ENCODE measurements at regions not wholly inside any gene's neighbourhood (a gene's known extent, or its start where the extent isn't known, plus 50 kb on each side); places are given as distances from the start of the nearest gene placed in this dataset.

- intact Hi-C loops (cut with micrococcal nuclease): no loop called here
- H3K36me3 Mint-ChIP-seq (ENCODE audit: low read depth): peaks cover 98% of the 10 kb centered on the region
- no peaks in the 10 kb centered on the region for H3K27me3 Mint-ChIP-seq
- H3K9me3 Mint-ChIP-seq: peaks cover 8% of the 10 kb centered on the region
- no peak overlapping the region for H3K27ac Mint-ChIP-seq
- no peaks in the 10 kb centered on the region for H3K4me1 Mint-ChIP-seq (ENCODE audit: low read depth)
- no peak overlapping the region for H3K4me3 Mint-ChIP-seq
Measured at GRCh38 chr22:26779929-26780328, 122.5 kb downstream of the MIAT start.

- no peaks in the 10 kb centered on the region for H3K4me1 Mint-ChIP-seq (ENCODE audit: low read depth)
- intact Hi-C loops (cut with micrococcal nuclease): no loop called here
- H3K9me3 Mint-ChIP-seq: peaks cover 8% of the 10 kb centered on the region
- no peak overlapping the region for H3K27ac Mint-ChIP-seq
- no peak overlapping the region for H3K4me3 Mint-ChIP-seq
- no peaks in the 10 kb centered on the region for H3K27me3 Mint-ChIP-seq
- peaks cover 95% of the 10 kb centered on the region for H3K36me3 Mint-ChIP-seq (ENCODE audit: low read depth)
Measured at GRCh38 chr22:26780521-26780920, 123.1 kb downstream of the MIAT start.

- H3K36me3 Mint-ChIP-seq (ENCODE audit: low read depth): peaks cover 93% of the 10 kb centered on the region
- H3K4me1 Mint-ChIP-seq (ENCODE audit: low read depth): no peaks in the 10 kb centered on the region
- H3K4me3 Mint-ChIP-seq: no peak overlapping the region
- H3K9me3 Mint-ChIP-seq: peaks cover 8% of the 10 kb centered on the region
- H3K27ac Mint-ChIP-seq: no peak overlapping the region
- intact Hi-C loops (cut with micrococcal nuclease): no loop called here
- H3K27me3 Mint-ChIP-seq: no peaks in the 10 kb centered on the region
Measured at GRCh38 chr22:26781062-26781461, 123.7 kb downstream of the MIAT start.

GRCh38 chr22:26781596-26781995 lies 124.2 kb downstream of the MIAT start:
- Mint-ChIP-seq H3K36me3 (ENCODE audit: low read depth) (peaks cover 90% of the 10 kb centered on the region), H3K4me3 (no peak overlapping the region), H3K4me1 (ENCODE audit: low read depth) (no peaks in the 10 kb centered on the region), H3K27ac (no peak overlapping the region), H3K9me3 (peaks cover 8% of the 10 kb centered on the region), H3K27me3 (no peaks in the 10 kb centered on the region)
- intact Hi-C loops (cut with micrococcal nuclease): no loop called here

GRCh38 chr22:26783885-26784284 lies 126.5 kb downstream of the MIAT start:
- no peak overlapping the region for H3K27ac Mint-ChIP-seq
- intact Hi-C loops (cut with micrococcal nuclease): no loop called here
- no peaks in the 10 kb centered on the region for H3K27me3 Mint-ChIP-seq
- H3K36me3 Mint-ChIP-seq (ENCODE audit: low read depth): peaks cover 71% of the 10 kb centered on the region
- H3K4me1 Mint-ChIP-seq (ENCODE audit: low read depth): no peaks in the 10 kb centered on the region
- peaks cover 8% of the 10 kb centered on the region for H3K9me3 Mint-ChIP-seq
- no peak overlapping the region for H3K4me3 Mint-ChIP-seq

GRCh38 chr22:26784772-26785171 lies 127.4 kb downstream of the MIAT start:
- H3K36me3 Mint-ChIP-seq (ENCODE audit: low read depth): peaks cover 62% of the 10 kb centered on the region
- no peak overlapping the region for H3K27ac Mint-ChIP-seq
- H3K9me3 Mint-ChIP-seq: peaks cover 2% of the 10 kb centered on the region
- H3K4me3 Mint-ChIP-seq: no peak overlapping the region
- intact Hi-C loops (cut with micrococcal nuclease): no loop called here
- H3K4me1 Mint-ChIP-seq (ENCODE audit: low read depth): no peaks in the 10 kb centered on the region
- no peaks in the 10 kb centered on the region for H3K27me3 Mint-ChIP-seq

GRCh38 chr22:26785932-26786331 lies 128.5 kb downstream of the MIAT start:
- H3K36me3 Mint-ChIP-seq (ENCODE audit: low read depth): peaks cover 57% of the 10 kb centered on the region
- no peak overlapping the region for H3K27ac Mint-ChIP-seq
- H3K4me3 Mint-ChIP-seq: no peak overlapping the region
- no peaks in the 10 kb centered on the region for H3K27me3 Mint-ChIP-seq
- no peaks in the 10 kb centered on the region for H3K4me1 Mint-ChIP-seq (ENCODE audit: low read depth)
- intact Hi-C loops (cut with micrococcal nuclease): no loop called here
- H3K9me3 Mint-ChIP-seq: no peaks in the 10 kb centered on the region

GRCh38 chr22:26786398-26786797 lies 129.0 kb downstream of the MIAT start:
- intact Hi-C loops (cut with micrococcal nuclease): no loop called here
- peaks cover 57% of the 10 kb centered on the region for H3K36me3 Mint-ChIP-seq (ENCODE audit: low read depth)
- H3K9me3 Mint-ChIP-seq: no peaks in the 10 kb centered on the region
- H3K4me3 Mint-ChIP-seq: no peak overlapping the region
- H3K4me1 Mint-ChIP-seq (ENCODE audit: low read depth): no peaks in the 10 kb centered on the region
- no peaks in the 10 kb centered on the region for H3K27me3 Mint-ChIP-seq
- no peak overlapping the region for H3K27ac Mint-ChIP-seq

GRCh38 chr22:26789951-26790350 lies 132.6 kb downstream of the MIAT start:
- H3K27me3 Mint-ChIP-seq: no peaks in the 10 kb centered on the region
- no peak overlapping the region for H3K27ac Mint-ChIP-seq
- no peaks in the 10 kb centered on the region for H3K9me3 Mint-ChIP-seq
- intact Hi-C loops (cut with micrococcal nuclease): no loop called here
- no peaks in the 10 kb centered on the region for H3K4me1 Mint-ChIP-seq (ENCODE audit: low read depth)
- H3K36me3 Mint-ChIP-seq (ENCODE audit: low read depth): peaks cover 43% of the 10 kb centered on the region
- no peak overlapping the region for H3K4me3 Mint-ChIP-seq

- Mint-ChIP-seq H3K27me3 (no peaks in the 10 kb centered on the region), H3K4me3 (no peak overlapping the region), H3K27ac (no peak overlapping the region), H3K4me1 (ENCODE audit: low read depth) (no peaks in the 10 kb centered on the region), H3K36me3 (ENCODE audit: low read depth) (peaks cover 34% of the 10 kb centered on the region), H3K9me3 (no peaks in the 10 kb centered on the region)
- intact Hi-C loops (cut with micrococcal nuclease): no loop called here
Measured at GRCh38 chr22:26792522-26792921, 135.1 kb downstream of the MIAT start.

- no peaks in the 10 kb centered on the region for H3K9me3 Mint-ChIP-seq
- no peaks in the 10 kb centered on the region for H3K4me1 Mint-ChIP-seq (ENCODE audit: low read depth)
- intact Hi-C loops (cut with micrococcal nuclease): no loop called here
- H3K27ac Mint-ChIP-seq: no peak overlapping the region
- no peak overlapping the region for H3K4me3 Mint-ChIP-seq
- H3K27me3 Mint-ChIP-seq: no peaks in the 10 kb centered on the region
- H3K36me3 Mint-ChIP-seq (ENCODE audit: low read depth): peaks cover 20% of the 10 kb centered on the region
Measured at GRCh38 chr22:26796785-26797184, 139.4 kb downstream of the MIAT start.

GRCh38 chr22:26797910-26798309 lies 140.5 kb downstream of the MIAT start:
- Mint-ChIP-seq H3K36me3 (ENCODE audit: low read depth) (peaks cover 15% of the 10 kb centered on the region), H3K9me3 (no peaks in the 10 kb centered on the region), H3K27me3 (no peaks in the 10 kb centered on the region), H3K4me1 (ENCODE audit: low read depth) (no peaks in the 10 kb centered on the region), H3K4me3 (no peak overlapping the region), H3K27ac (no peak overlapping the region)
- intact Hi-C loops (cut with micrococcal nuclease): no loop called here

- peaks cover 9% of the 10 kb centered on the region for H3K36me3 Mint-ChIP-seq (ENCODE audit: low read depth)
- no peak overlapping the region for H3K4me3 Mint-ChIP-seq
- no peak overlapping the region for H3K27ac Mint-ChIP-seq
- H3K4me1 Mint-ChIP-seq (ENCODE audit: low read depth): no peaks in the 10 kb centered on the region
- no peaks in the 10 kb centered on the region for H3K27me3 Mint-ChIP-seq
- intact Hi-C loops (cut with micrococcal nuclease): no loop called here
- H3K9me3 Mint-ChIP-seq: no peaks in the 10 kb centered on the region
Measured at GRCh38 chr22:26798462-26799065, 141.2 kb downstream of the MIAT start.

- Mint-ChIP-seq H3K4me3 (no peak overlapping the region), H3K4me1 (ENCODE audit: low read depth) (no peaks in the 10 kb centered on the region), H3K36me3 (ENCODE audit: low read depth) (peaks cover under 1% of the 10 kb centered on the region), H3K27me3 (no peaks in the 10 kb centered on the region), H3K9me3 (no peaks in the 10 kb centered on the region), H3K27ac (no peak overlapping the region)
- intact Hi-C loops (cut with micrococcal nuclease): no loop called here
Measured at GRCh38 chr22:26800858-26801257, 143.5 kb downstream of the MIAT start.

- Mint-ChIP-seq H3K9me3 (no peaks in the 10 kb centered on the region), H3K27ac (no peak overlapping the region), H3K4me1 (ENCODE audit: low read depth) (no peaks in the 10 kb centered on the region), H3K36me3 (ENCODE audit: low read depth) (no peaks in the 10 kb centered on the region), H3K27me3 (no peaks in the 10 kb centered on the region), H3K4me3 (no peak overlapping the region)
- intact Hi-C loops (cut with micrococcal nuclease): no loop called here
Measured at GRCh38 chr22:26801449-26801848, 144.1 kb downstream of the MIAT start.

Measured in dendritic cell treated with granulocyte-macrophage colony-stimulating factor and Interleukin-4, amounts not matched to agents 40 ng/mL and 50 ng/mL, for 4 days (primary cell).